Smooth muscle cell (in vitro differentiated cells): ENCODE measurements at regions not wholly inside any gene's neighbourhood (a gene's known extent, or its start where the extent isn't known, plus 50 kb on each side); places are given as distances from the start of the nearest gene placed in this dataset.

Experiments
- DNase-seq: peaks from one replicate; lab custom pipeline; 2025; ENCODE audit not compliant: unreplicated experiment; lab: John Stamatoyannopoulos, UW
- H2AFZ ChIP-seq: fragments of 200-600 bp; sonication (generic); 2 replicates; pipeline ENCODE4 v1.6.0; 2016; ENCODE audit warnings: antibody characterized with exemption, low read depth, mild to moderate bottlenecking
- H3F3A ChIP-seq: fragments of 200-600 bp; sonication (generic); 2 replicates; pipeline ENCODE4 v1.6.0; 2017; ENCODE audit warnings: antibody characterized with exemption, low read depth
- H3K27ac ChIP-seq: fragments of 200-600 bp; sonication (generic); 2 replicates; pipeline ENCODE4 v1.5.1; 2016; ENCODE audit warnings: low read depth, mild to moderate bottlenecking
- H3K27me3 ChIP-seq: fragments of 200-600 bp; sonication (generic); 2 replicates; pipeline ENCODE4 v1.6.1; 2016; ENCODE audit warnings: low read depth, mild to moderate bottlenecking
- H3K36me3 ChIP-seq: fragments of 200-600 bp; sonication (generic); 2 replicates; pipeline ENCODE4 v1.5.1; 2016; ENCODE audit warnings: low read depth
- H3K4me1 ChIP-seq: fragments of 200-600 bp; sonication (generic); 2 replicates; pipeline ENCODE4 v1.5.1; 2016; ENCODE audit warnings: low read depth
- H3K4me2 ChIP-seq: fragments of 200-600 bp; sonication (generic); 2 replicates; pipeline ENCODE4 v1.6.0; 2016; ENCODE audit warnings: mild to moderate bottlenecking
- H3K4me3 ChIP-seq: fragments of 200-600 bp; sonication (generic); 2 replicates; pipeline ENCODE4 v1.5.1; 2016; ENCODE audit warnings: mild to moderate bottlenecking
- H3K79me2 ChIP-seq: fragments of 200-600 bp; sonication (generic); 2 replicates; pipeline ENCODE4 v1.6.0; 2016; ENCODE audit warnings: low read depth, mild to moderate bottlenecking
- H3K9ac ChIP-seq: fragments of 200-600 bp; sonication (generic); 2 replicates; pipeline ENCODE4 v1.6.0; 2016; ENCODE audit warnings: low read depth
- H3K9me3 ChIP-seq: fragments of 200-600 bp; sonication (generic); replicated peaks from 2 replicates; pipeline ENCODE4 v1.5.1; 2016; ENCODE audit warnings: low read depth
- H4K20me1 ChIP-seq: fragments of 200-600 bp; sonication (generic); 2 replicates; pipeline ENCODE4 v1.6.0; 2016; ENCODE audit warnings: low read depth
- CTCF ChIP-seq: fragments of 200-600 bp; sonication (generic); IDR thresholded peaks from 2 replicates; pipeline ENCODE4 v1.5.1; 2017; ENCODE audit warnings: borderline replicate concordance, mild to moderate bottlenecking, antibody characterized with exemption; ENCODE audit not compliant: insufficient read depth, poor library complexity, severe bottlenecking
- WGBS: methylation state at CpG from one replicate; pipeline ENCODE4 v1.1.7; 2016; ENCODE audit warnings: low lambda C conversion rate; 5-methylcytosine and 5-hydroxymethylcytosine counted together

DNA sequence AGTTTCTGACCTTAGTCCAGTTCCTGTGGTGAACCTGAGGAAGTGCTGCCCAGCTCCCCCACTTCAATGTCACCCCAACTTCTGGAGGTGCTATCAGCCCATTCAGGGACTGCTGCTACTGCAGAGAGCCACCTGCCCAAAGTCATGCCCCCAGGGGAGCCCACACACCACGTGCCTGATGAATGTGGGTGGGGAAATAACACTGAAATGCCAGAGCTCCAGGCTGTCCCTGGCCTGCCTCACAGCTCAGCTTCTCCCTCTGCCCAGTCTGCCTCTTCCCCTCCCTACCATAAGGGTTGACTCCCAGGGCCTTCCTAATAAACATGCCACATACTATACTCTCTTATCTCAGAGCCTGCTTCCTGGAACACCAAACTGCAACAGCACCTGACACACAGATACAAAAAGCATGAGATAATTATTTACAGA lies 276.4 kb upstream of the MOCS1 start:
- Histone ChIP-seq H2AFZ (no peak overlapping the region), H3K9ac (no peak overlapping the region), H3F3A (no peaks in the 10 kb centered on the region), H3K4me1 (no peaks in the 10 kb centered on the region), H4K20me1 (no peaks in the 10 kb centered on the region), H3K4me2 (no peak overlapping the region), H3K4me3 (no peak overlapping the region), H3K79me2 (no peaks in the 10 kb centered on the region), H3K27me3 (no peaks in the 10 kb centered on the region), H3K36me3 (no peaks in the 10 kb centered on the region), H3K9me3 (no peaks in the 10 kb centered on the region), H3K27ac (no peak overlapping the region)
- TF ChIP-seq CTCF = no peak
- 0% methylated on average over 1 of the region's 1 CpG for WGBS
- no peak for DNase-seq

DNA sequence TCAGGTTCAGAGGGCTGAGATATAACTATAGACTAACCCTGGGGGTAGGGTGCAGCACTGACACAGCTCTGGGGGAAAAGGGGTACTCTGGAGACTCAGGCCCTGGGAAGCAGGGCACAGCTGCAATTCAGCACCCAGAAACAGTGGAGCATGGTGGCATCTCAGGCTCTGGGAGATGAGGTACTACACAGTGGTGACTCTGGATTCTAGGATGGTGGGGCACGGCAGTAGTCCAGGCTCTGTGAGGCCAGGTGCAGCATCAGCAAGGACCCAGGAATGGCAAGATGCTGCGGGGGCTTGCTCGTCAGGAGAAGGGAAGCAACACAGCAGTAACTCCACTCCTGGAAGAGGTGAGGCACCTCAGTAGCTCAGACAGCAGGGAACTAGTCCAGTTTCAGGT lies 271.5 kb upstream of the MOCS1 start:
- no peak for TF ChIP-seq CTCF

GRCh38 chr6:40205004-40205403 lies 270.7 kb upstream of the MOCS1 start:
- Histone ChIP-seq H3K27me3 (no peaks in the 10 kb centered on the region), H3K27ac (no peak overlapping the region), H3K9ac (no peak overlapping the region), H3F3A (no peaks in the 10 kb centered on the region), H3K36me3 (no peaks in the 10 kb centered on the region), H3K4me2 (no peak overlapping the region), H3K79me2 (no peaks in the 10 kb centered on the region), H3K4me3 (no peak overlapping the region), H3K9me3 (no peaks in the 10 kb centered on the region), H4K20me1 (no peaks in the 10 kb centered on the region), H2AFZ (no peak overlapping the region), H3K4me1 (no peaks in the 10 kb centered on the region)
- DNase-seq = no peak
- WGBS = 100% methylated on average over 1 of the region's 1 CpG
- no peak for TF ChIP-seq CTCF

More for the DNA sequence above, 271.5 kb upstream of the MOCS1 start:
- 89% methylated on average over 3 of the region's 3 CpGs for WGBS
- Histone ChIP-seq H3K4me2 (no peak overlapping the region), H3K9me3 (no peaks in the 10 kb centered on the region), H3K27ac (no peak overlapping the region), H3K79me2 (no peaks in the 10 kb centered on the region), H3K36me3 (no peaks in the 10 kb centered on the region), H3K27me3 (no peaks in the 10 kb centered on the region), H3K4me1 (no peaks in the 10 kb centered on the region), H3F3A (no peaks in the 10 kb centered on the region), H3K9ac (no peak overlapping the region), H2AFZ (no peak overlapping the region), H4K20me1 (no peaks in the 10 kb centered on the region), H3K4me3 (no peak overlapping the region)
- no peak for DNase-seq

DNA sequence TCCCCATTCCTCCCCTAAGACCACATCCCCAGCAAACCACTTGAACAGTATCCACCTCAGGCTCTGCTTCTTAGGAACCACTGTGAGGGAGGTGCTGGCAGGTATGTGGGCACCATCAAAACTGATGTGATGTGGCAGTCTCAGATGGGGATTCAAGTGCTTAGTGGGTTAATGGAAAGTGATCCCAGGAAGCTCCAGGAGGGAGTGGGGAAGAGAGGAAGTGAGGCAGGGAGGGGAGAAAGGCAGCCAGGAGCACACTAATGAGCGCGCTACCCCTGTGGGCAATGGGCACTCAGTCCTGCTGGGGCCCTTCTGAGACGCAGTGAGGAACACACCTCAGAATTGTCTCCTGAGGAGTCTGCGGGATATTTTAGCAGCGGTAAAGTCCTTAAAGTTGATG lies 263.1 kb upstream of the MOCS1 start:
- no peaks in the 10 kb centered on the region for H3F3A ChIP-seq
- no peaks in the 10 kb centered on the region for H3K4me1 ChIP-seq
- peaks cover under 1% of the 10 kb centered on the region for H3K27me3 ChIP-seq
- no peak overlapping the region for H3K4me2 ChIP-seq
- no peaks in the 10 kb centered on the region for H3K36me3 ChIP-seq
- no peak overlapping the region for H2AFZ ChIP-seq
- 92% methylated on average over 5 of the region's 5 CpGs for WGBS
- no peak for TF ChIP-seq CTCF
- DNase-seq = no peak
- no peak overlapping the region for H3K4me3 ChIP-seq
- H3K27ac ChIP-seq = no peak overlapping the region
- H3K9ac ChIP-seq = no peak overlapping the region
- no peaks in the 10 kb centered on the region for H3K79me2 ChIP-seq
- H4K20me1 ChIP-seq = no peaks in the 10 kb centered on the region
- H3K9me3 ChIP-seq = no peaks in the 10 kb centered on the region
